Activated naive CD4-positive, alpha-beta T cell treated with anti-CD3 and anti-CD28 coated beads for 36 hours (primary cell): ENCODE measurements at regions not wholly inside any gene's neighbourhood (a gene's known extent, or its start where the extent isn't known, plus 50 kb on each side); places are given as distances from the start of the nearest gene placed in this dataset.

Experiments
- CTCF ChIA-PET: fragments of 350-600 bp; sonication (Branson Sonifier 250); formaldehyde crosslinking; loops from one replicate; lab custom pipeline; 2021; ENCODE audit warnings: antibody characterized with exemption; lab: Charles Lee
- DNase-seq: peaks from one replicate; pipeline ENCODE4 v3.0.0-alpha.2; 2020
- H3K27ac Mint-ChIP-seq: one replicate; pipeline ENCODE4 v1.8.0; 2021; ENCODE audit warnings: mild to moderate bottlenecking, mixed read lengths
- H3K27me3 Mint-ChIP-seq: one replicate; pipeline ENCODE4 v1.8.0; 2021; ENCODE audit warnings: low read depth, mixed read lengths
- H3K36me3 Mint-ChIP-seq: one replicate; pipeline ENCODE4 v1.8.0; 2021; ENCODE audit warnings: low read depth, mixed read lengths
- H3K4me1 Mint-ChIP-seq: one replicate; pipeline ENCODE4 v1.8.0; 2021; ENCODE audit warnings: low read depth, mixed read lengths
- H3K4me3 Mint-ChIP-seq: one replicate; pipeline ENCODE4 v1.8.0; 2021; ENCODE audit warnings: mild to moderate bottlenecking, moderate library complexity, mixed read lengths
- H3K9me3 Mint-ChIP-seq: one replicate; pipeline ENCODE4 v1.8.0; 2021; ENCODE audit warnings: mixed read lengths
- intact Hi-C: fragments of 100-400 bp; cut with micrococcal nuclease; formaldehyde crosslinking; loops from one replicate; pipeline ENCODE4 v1.15.1; 2023

GRCh38 chr3:70531063-70531657, 218.7 kb upstream of the MDFIC2 start:
- intact Hi-C loops, result loop anchor here (1.0 to 5.0 kb wide), 6 partner anchors 539 to 1121 kb away; no protein-coding TSS in a partner anchor
- CTCF ChIA-PET, result interaction anchor here (0.8 to 1.2 kb wide), 2 partner anchors 44 to 1055 kb away, joined by 3 read pairs; no protein-coding TSS in a partner anchor
- DNase-seq, result no peak
- Mint-ChIP-seq H3K27me3 (peaks cover 1% of the 10 kb centered on the region), H3K4me3 (no peak overlapping the region), H3K9me3 (no peaks in the 10 kb centered on the region), H3K4me1 (no peaks in the 10 kb centered on the region), H3K27ac (no peak overlapping the region), H3K36me3 (no peaks in the 10 kb centered on the region)

GRCh38 chr3:70530626-70531025, 218.2 kb upstream of the MDFIC2 start:
- CTCF ChIA-PET, result interaction anchor here (0.8 kb wide), 1 partner anchor 1153 kb away, joined by 3 read pairs; no protein-coding TSS in a partner anchor
- intact Hi-C loops, result loop anchor here (1.0 to 5.0 kb wide), 6 partner anchors 540 to 1122 kb away; no protein-coding TSS in a partner anchor
- H3K9me3 Mint-ChIP-seq, result no peaks in the 10 kb centered on the region

GRCh38 chr3:70527026-70527425, 214.6 kb upstream of the MDFIC2 start:
- Mint-ChIP-seq H3K36me3 (no peaks in the 10 kb centered on the region), H3K4me3 (no peak overlapping the region), H3K27me3 (no peaks in the 10 kb centered on the region), H3K27ac (no peak overlapping the region), H3K4me1 (no peaks in the 10 kb centered on the region), H3K9me3 (no peaks in the 10 kb centered on the region)
- DNase-seq, result no peak
- intact Hi-C loops, result no loop called here
- CTCF ChIA-PET, result interaction anchor here (0.6 to 1.4 kb wide), 2 partner anchors 13 to 1051 kb away, joined by 3 read pairs; no protein-coding TSS in a partner anchor

More at GRCh38 chr3:70530626-70531025, 218.2 kb upstream of the MDFIC2 start:
- Mint-ChIP-seq H3K27me3 (no peaks in the 10 kb centered on the region), H3K4me3 (no peak overlapping the region), H3K4me1 (no peaks in the 10 kb centered on the region), H3K36me3 (no peaks in the 10 kb centered on the region), H3K27ac (no peak overlapping the region)
- no peak for DNase-seq

GRCh38 chr3:70519913-70520659, 207.6 kb upstream of the MDFIC2 start:
- no peak for DNase-seq
- Mint-ChIP-seq H3K4me3 (no peak overlapping the region), H3K4me1 (no peaks in the 10 kb centered on the region), H3K36me3 (no peaks in the 10 kb centered on the region), H3K9me3 (no peaks in the 10 kb centered on the region), H3K27me3 (peaks cover 10% of the 10 kb centered on the region), H3K27ac (no peak overlapping the region)
- intact Hi-C loops, result no loop called here
- CTCF ChIA-PET, result no interaction called here

- H3K27me3 Mint-ChIP-seq, result peaks cover 14% of the 10 kb centered on the region
Observed at GRCh38 chr3:70519026-70519425, 206.6 kb upstream of the MDFIC2 start.

GRCh38 chr3:70518356-70518755, 205.9 kb upstream of the MDFIC2 start:
- H3K36me3 Mint-ChIP-seq, result no peaks in the 10 kb centered on the region
- no peaks in the 10 kb centered on the region for H3K9me3 Mint-ChIP-seq
- DNase-seq, result no peak
- no peak overlapping the region for H3K27ac Mint-ChIP-seq
- peaks cover 16% of the 10 kb centered on the region for H3K27me3 Mint-ChIP-seq
- intact Hi-C loops, result no loop called here
- H3K4me3 Mint-ChIP-seq, result no peak overlapping the region
- no peaks in the 10 kb centered on the region for H3K4me1 Mint-ChIP-seq
- CTCF ChIA-PET, result no interaction called here

More at GRCh38 chr3:70519026-70519425, 206.6 kb upstream of the MDFIC2 start:
- intact Hi-C loops, result no loop called here
- Mint-ChIP-seq H3K36me3 (no peaks in the 10 kb centered on the region), H3K27ac (no peak overlapping the region), H3K4me3 (no peak overlapping the region), H3K4me1 (no peaks in the 10 kb centered on the region), H3K9me3 (no peaks in the 10 kb centered on the region)
- DNase-seq, result no peak
- CTCF ChIA-PET, result no interaction called here

GRCh38 chr3:70517124-70517890, 204.9 kb upstream of the MDFIC2 start:
- Mint-ChIP-seq H3K4me3 (no peak overlapping the region), H3K27me3 (peaks cover 16% of the 10 kb centered on the region), H3K4me1 (no peaks in the 10 kb centered on the region), H3K27ac (no peak overlapping the region), H3K9me3 (no peaks in the 10 kb centered on the region), H3K36me3 (no peaks in the 10 kb centered on the region)
- intact Hi-C loops, result no loop called here
- no peak for DNase-seq
- CTCF ChIA-PET, result interaction anchor here (0.9 kb wide), 1 partner anchor 16 kb away, joined by 3 read pairs; no protein-coding TSS in a partner anchor

- H3K27ac Mint-ChIP-seq, result no peak overlapping the region
- H3K27me3 Mint-ChIP-seq, result peaks cover 16% of the 10 kb centered on the region
- intact Hi-C loops, result no loop called here
- H3K4me1 Mint-ChIP-seq, result no peaks in the 10 kb centered on the region
- H3K4me3 Mint-ChIP-seq, result no peak overlapping the region
- CTCF ChIA-PET, result interaction anchor here (1.3 kb wide), 1 partner anchor 34 kb away, joined by 3 read pairs; no protein-coding TSS in a partner anchor
- no peak for DNase-seq
- H3K9me3 Mint-ChIP-seq, result no peaks in the 10 kb centered on the region
- no peaks in the 10 kb centered on the region for H3K36me3 Mint-ChIP-seq
Observed at GRCh38 chr3:70516076-70516475, 203.6 kb upstream of the MDFIC2 start.

GRCh38 chr3:70507486-70507885, 195.0 kb upstream of the MDFIC2 start:
- H3K27me3 Mint-ChIP-seq, result peaks cover 3% of the 10 kb centered on the region
- CTCF ChIA-PET, result no interaction called here

GRCh38 chr3:70506775-70507174, 194.3 kb upstream of the MDFIC2 start:
- no peaks in the 10 kb centered on the region for H3K4me1 Mint-ChIP-seq
- peaks cover 3% of the 10 kb centered on the region for H3K27me3 Mint-ChIP-seq
- CTCF ChIA-PET, result no interaction called here
- no peak overlapping the region for H3K4me3 Mint-ChIP-seq
- intact Hi-C loops, result no loop called here
- no peaks in the 10 kb centered on the region for H3K9me3 Mint-ChIP-seq
- no peak for DNase-seq
- H3K36me3 Mint-ChIP-seq, result no peaks in the 10 kb centered on the region
- no peak overlapping the region for H3K27ac Mint-ChIP-seq

More at GRCh38 chr3:70507486-70507885, 195.0 kb upstream of the MDFIC2 start:
- H3K4me3 Mint-ChIP-seq, result no peak overlapping the region
- no peaks in the 10 kb centered on the region for H3K4me1 Mint-ChIP-seq
- no peak overlapping the region for H3K27ac Mint-ChIP-seq
- no peak for DNase-seq
- H3K36me3 Mint-ChIP-seq, result no peaks in the 10 kb centered on the region
- H3K9me3 Mint-ChIP-seq, result no peaks in the 10 kb centered on the region
- intact Hi-C loops, result no loop called here

- H3K27ac Mint-ChIP-seq, result no peak overlapping the region
- H3K4me1 Mint-ChIP-seq, result no peaks in the 10 kb centered on the region
- H3K9me3 Mint-ChIP-seq, result no peaks in the 10 kb centered on the region
- no peak for DNase-seq
- H3K4me3 Mint-ChIP-seq, result no peak overlapping the region
- peaks cover 2% of the 10 kb centered on the region for H3K27me3 Mint-ChIP-seq
- intact Hi-C loops, result no loop called here
- no peaks in the 10 kb centered on the region for H3K36me3 Mint-ChIP-seq
- CTCF ChIA-PET, result no interaction called here
Observed at GRCh38 chr3:70501561-70501960, 189.1 kb upstream of the MDFIC2 start.

- no peak overlapping the region for H3K4me3 Mint-ChIP-seq
- H3K27ac Mint-ChIP-seq, result no peak overlapping the region
- CTCF ChIA-PET, result no interaction called here
- H3K4me1 Mint-ChIP-seq, result no peaks in the 10 kb centered on the region
- intact Hi-C loops, result no loop called here
- H3K9me3 Mint-ChIP-seq, result no peaks in the 10 kb centered on the region
- DNase-seq, result no peak
- peaks cover 11% of the 10 kb centered on the region for H3K27me3 Mint-ChIP-seq
- no peaks in the 10 kb centered on the region for H3K36me3 Mint-ChIP-seq
Observed at GRCh38 chr3:70488816-70489215, 176.4 kb upstream of the MDFIC2 start.
